ENCODE measurements at regions not wholly inside any gene's neighbourhood (a gene's known extent, or its start where the extent isn't known, plus 50 kb on each side); places are given as distances from the start of the nearest gene placed in this dataset.

- TF ChIP-seq CTCF (IDR thresholded peaks at IDR 0.05; ENCODE audit: low read depth, low read length, poor library complexity, severe bottlenecking) (no peak), EZH2phosphoT487 (IDR thresholded peaks at IDR 0.05; ENCODE audit: borderline replicate concordance, low read length) (no peak)
Observed at GRCh38 chr6:134729561-134729960, 220.3 kb downstream of the ALDH8A1 start.

Measured in DOHH2 (cell line).